ENCODE measurements at regions not wholly inside any gene's neighbourhood (a gene's known extent, or its start where the extent isn't known, plus 50 kb on each side); places are given as distances from the start of the nearest gene placed in this dataset.

GRCh38 chr18:60090170-60090569 is 190.4 kb downstream of the PMAIP1 start:
- H2BK20ac ChIP-seq (ENCODE audit: low read length) = no peak overlapping the region
- no peak overlapping the region for H3K4ac ChIP-seq (replicated peaks; ENCODE audit: insufficient read length, low read depth, low read length)
- H3K79me1 ChIP-seq (ENCODE audit: low read depth, low read length) = no peaks in the 10 kb centered on the region
- CTCF ChIA-PET (ENCODE audit: partially characterized antibody) = interaction anchor here (0.6 to 2.0 kb wide), 9 partner anchors 11 to 1494 kb away, joined by 3 to 5 read pairs (median 3); no protein-coding TSS in a partner anchor
- H3K56ac ChIP-seq (replicated peaks; ENCODE audit: insufficient read length, low read depth, low read length) = no peak overlapping the region
- H3K14ac ChIP-seq (ENCODE audit: insufficient read length) = no peak overlapping the region
- no peak overlapping the region for H2BK15ac ChIP-seq (ENCODE audit: low read length)
- TF ChIP-seq NANOG (IDR thresholded peaks at IDR 0.05; ENCODE audit: insufficient read depth, low read depth, low read length, poor library complexity, severe bottlenecking) (no peak), CBX8 (IDR thresholded peaks at IDR 0.05; ENCODE audit: borderline replicate concordance, low read depth, low read length) (no peak), TCF12 (IDR thresholded peaks at IDR 0.05; ENCODE audit: low read depth, low read length) (no peak), CTCF (IDR thresholded peaks at IDR 0.05; ENCODE audit: control extremely low read depth in 1 of 3, insufficient read depth in 1 of 3, low read depth in 1 of 3, low read length in 3 of 3) (peak in 2 of 3 experiments; percentile 30 to 42; a peak in 2 of 4 replicates), CHD2 (IDR thresholded peaks at IDR 0.05; ENCODE audit: low read length) (no peak), RAD21 (IDR thresholded peaks at IDR 0.05 in 1 of 2, conservative IDR thresholded peaks at IDR 0.05 in 1 of 2; ENCODE audit: low read depth in 2 of 2, low read length in 2 of 2) (peak; percentile 70 to 71)
- no peak overlapping the region for H2AK5ac ChIP-seq (ENCODE audit: low read depth, low read length)
- H3K23me2 ChIP-seq (ENCODE audit: low read depth, low read length) = no peaks in the 10 kb centered on the region
- no peak overlapping the region for H2BK120ac ChIP-seq (replicated peaks; ENCODE audit: low read depth, low read length)
- no peak overlapping the region for H4K8ac ChIP-seq (ENCODE audit: extremely low read depth, insufficient read depth, low read length)
- H2AFZ ChIP-seq (ENCODE audit: low read length) = no peak overlapping the region
- H3K4me2 ChIP-seq (ENCODE audit: insufficient read depth in 1 of 2, low read depth in 2 of 2, low read length in 2 of 2) = no peak overlapping the region
- H3K36me3 ChIP-seq (ENCODE audit: control insufficient read depth in 2 of 4, insufficient read depth in 4 of 4, low read length in 3 of 4) = no peaks in the 10 kb centered on the region
- no peak overlapping the region for H4K5ac ChIP-seq (ENCODE audit: insufficient read length, low read depth, low read length)
- no peak overlapping the region for H2BK12ac ChIP-seq (ENCODE audit: low read depth, low read length)
- no peak overlapping the region for H4K91ac ChIP-seq (replicated peaks; ENCODE audit: insufficient read length, low read length)
- H3K18ac ChIP-seq (ENCODE audit: extremely low read depth, low read length) = no peak overlapping the region
- no peaks in the 10 kb centered on the region for H3K79me2 ChIP-seq (ENCODE audit: control insufficient read depth in 1 of 2, insufficient read depth in 2 of 2, low read length in 2 of 2)
- H3K27me3 ChIP-seq (replicated peaks in 1 of 4; ENCODE audit: control insufficient read depth in 3 of 4, extremely low read depth in 1 of 4, insufficient read depth in 3 of 4, low read length in 3 of 4) = no peaks in the 10 kb centered on the region
- no peak overlapping the region for H3K4me3 ChIP-seq (ENCODE audit: extremely low read depth in 1 of 4, insufficient read depth in 2 of 4, low read depth in 3 of 4, low read length in 4 of 4)
- H4K20me1 ChIP-seq (replicated peaks in 1 of 2; ENCODE audit: control insufficient read depth in 1 of 2, insufficient read depth in 2 of 2, low read length in 2 of 2) = no peaks in the 10 kb centered on the region
- 48% methylated on average over 7 of the region's 7 CpGs; no CpG with 5 or more reads in 1 of the 2 experiments for WGBS, 2 experiments (ENCODE audit: extremely low coverage in 1 of 2, insufficient coverage in 1 of 2, insufficient read length in 1 of 2, insufficient replicate concordance in 2 of 2, low coverage in 1 of 2, low lambda C conversion rate in 2 of 2, missing lambda C conversion rate in 1 of 2)
- DNase-seq (ENCODE audit: low read depth in 1 of 2, low spot score in 2 of 2) (no peak), FAIRE-seq (no peak)
- H2BK5ac ChIP-seq (ENCODE audit: low read depth, low read length) = no peak overlapping the region
- no peak overlapping the region for H3K9ac ChIP-seq (replicated peaks in 1 of 4; ENCODE audit: extremely low read depth in 1 of 4, low read depth in 3 of 4, low read length in 3 of 4)
- no peaks in the 10 kb centered on the region for H3K4me1 ChIP-seq (replicated peaks in 1 of 4; ENCODE audit: control insufficient read depth in 3 of 4, insufficient read depth in 4 of 4, low read length in 3 of 4)
- H3K27ac ChIP-seq (ENCODE audit: low read depth, low read length) = no peak overlapping the region
- H3K9me3 ChIP-seq (ENCODE audit: insufficient read depth in 2 of 2, low read depth in 1 of 2, low read length in 1 of 2) = peaks cover 5 to 6% of the 10 kb centered on the region in 2 experiments; a peak in 1 of 4 replicates
- no peak overlapping the region for H3K23ac ChIP-seq (ENCODE audit: insufficient read length)
- POLR2A ChIA-PET (ENCODE audit: partially characterized antibody) = no interaction called here

Data from H1 (cell line).